Pons (tissue), 1 donor: ENCODE measurements at regions not wholly inside any gene's neighbourhood (a gene's known extent, or its start where the extent isn't known, plus 50 kb on each side); places are given as distances from the start of the nearest gene placed in this dataset.

ENCODE experiments used
- DNase-seq: peaks from one replicate; pipeline ENCODE4 v3.0.0-alpha.2; 2016; ENCODE audit warnings: low spot score

DNA sequence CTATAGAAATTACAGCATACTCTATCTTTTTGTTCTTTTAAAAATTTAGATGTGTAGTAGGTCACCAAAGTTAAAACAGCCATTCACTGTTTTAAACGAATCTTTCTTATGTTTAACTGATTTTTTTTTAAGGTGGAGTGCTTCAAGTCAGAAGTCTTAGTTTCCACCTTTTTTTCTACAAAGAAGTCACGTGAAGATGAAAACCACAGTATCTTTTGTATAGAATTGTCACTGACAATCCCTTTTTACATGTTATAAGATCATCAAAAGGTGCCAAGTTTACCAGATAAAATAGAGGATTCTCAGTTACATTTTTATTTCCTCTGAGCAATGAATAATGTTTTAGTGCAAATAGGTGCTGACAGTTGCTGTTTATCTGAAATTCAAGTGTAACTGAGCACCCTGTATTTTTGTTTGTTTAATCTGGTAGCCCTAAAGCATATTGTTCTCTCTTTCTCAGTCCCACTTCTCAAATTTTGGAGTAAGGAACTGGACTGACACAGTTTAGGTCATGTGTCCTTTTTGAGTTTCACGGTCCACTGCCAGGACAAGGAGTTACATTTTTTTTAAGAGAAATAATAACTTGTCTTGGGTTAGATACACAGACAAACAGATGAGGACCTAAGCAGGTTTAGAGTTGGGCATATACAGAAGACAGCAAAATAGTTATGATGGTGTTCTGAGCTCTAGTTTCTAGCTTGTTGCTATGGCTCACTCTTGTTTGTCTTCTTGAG lies 233.2 kb upstream of the MBL2 start:
- DNase-seq, result peak; percentile 53

DNA sequence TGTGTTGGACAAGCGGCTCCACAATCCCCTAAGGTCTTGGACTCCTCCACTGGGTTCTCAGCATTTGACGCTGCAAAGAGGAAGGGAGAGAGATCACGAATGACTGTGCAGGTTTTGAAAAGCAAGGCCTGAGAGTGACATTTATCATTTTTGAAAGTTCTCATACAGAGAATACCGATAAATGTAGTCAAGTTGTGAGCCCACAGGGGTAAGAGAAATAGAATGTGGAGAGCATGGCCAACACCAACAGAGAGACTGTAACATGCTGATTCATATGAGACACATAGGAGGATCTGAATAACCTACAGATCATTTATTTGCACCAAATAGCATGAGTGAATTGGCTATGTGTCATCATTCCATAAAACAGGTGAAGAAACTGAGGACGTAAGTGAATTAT lies 230.5 kb upstream of the MBL2 start:
- DNase-seq, result no peak

DNA sequence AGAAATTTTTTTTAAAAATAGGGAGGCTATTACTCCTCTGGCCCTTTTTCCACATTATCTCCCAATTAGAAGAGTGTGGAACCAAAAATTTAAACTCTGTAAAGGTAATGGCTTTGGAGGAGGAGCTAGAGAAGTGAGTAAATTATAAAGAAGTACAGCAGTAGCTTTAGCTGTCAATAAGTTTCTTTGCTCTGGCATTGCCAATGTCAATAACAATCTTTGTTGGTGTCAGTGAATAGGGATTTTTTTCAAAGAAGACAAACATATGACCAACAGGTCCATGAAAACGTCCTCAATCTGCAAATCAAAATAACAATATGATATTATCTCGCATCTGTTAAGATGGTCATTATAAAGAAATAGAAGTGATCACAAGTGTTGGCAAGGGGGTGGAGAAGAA lies 227.1 kb upstream of the MBL2 start:
- DNase-seq, result no peak

DNA sequence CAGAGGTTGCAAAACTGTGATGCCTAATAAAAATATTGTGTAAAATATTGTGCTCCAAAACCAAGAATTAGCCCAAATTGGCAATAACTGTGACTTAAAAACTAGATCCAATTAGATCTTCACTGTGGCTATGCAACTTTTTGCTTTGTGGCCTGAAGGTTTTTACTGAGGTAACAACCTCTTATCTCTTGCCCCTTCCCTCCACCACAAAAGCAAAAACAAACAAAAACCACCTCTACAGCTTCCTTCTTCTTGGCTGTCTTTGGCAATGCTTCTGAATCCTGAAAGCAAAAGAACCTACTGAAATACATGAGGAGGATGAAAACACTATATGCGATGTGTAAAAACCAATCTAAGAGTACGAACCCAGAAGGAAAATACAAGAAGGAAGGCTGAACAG lies 226.7 kb upstream of the MBL2 start:
- no peak for DNase-seq

DNA sequence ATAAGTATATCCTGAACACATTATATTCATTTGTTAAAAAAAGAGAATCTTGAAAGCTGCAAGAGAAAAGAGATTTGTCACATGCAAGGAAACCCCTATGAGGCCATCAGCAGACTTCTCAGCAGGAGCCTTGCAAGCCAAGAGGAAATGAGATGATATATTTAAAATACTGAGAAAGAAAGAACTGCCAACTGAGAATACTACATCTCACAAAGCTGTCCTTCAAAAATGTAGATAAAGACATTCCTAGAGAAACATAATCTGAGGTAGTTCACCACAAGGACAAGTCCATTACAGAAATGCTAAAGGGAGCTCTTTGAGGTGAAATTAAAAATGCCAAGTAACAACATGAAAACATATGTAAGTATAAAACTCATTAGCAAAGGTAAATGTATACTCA lies 224.4 kb upstream of the MBL2 start:
- DNase-seq, result no peak

DNA sequence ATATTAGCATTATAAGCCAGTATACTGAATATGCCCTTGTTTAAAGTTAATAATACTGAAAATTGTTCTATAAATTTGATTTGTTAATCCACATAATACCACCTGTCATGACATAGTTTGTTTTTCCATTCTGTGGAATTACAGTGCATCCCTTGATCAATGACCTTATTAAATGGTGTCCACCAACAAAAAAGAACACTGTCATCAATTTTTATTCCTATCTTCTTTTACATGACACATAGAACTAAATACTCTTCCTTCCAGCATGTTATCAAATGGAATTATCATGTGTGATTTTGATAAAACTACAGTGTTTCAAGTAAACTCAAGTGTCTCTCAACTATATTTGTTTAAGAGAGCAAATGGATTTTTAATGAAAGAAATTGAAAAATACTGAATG lies 221.8 kb upstream of the MBL2 start:
- no peak for DNase-seq

DNA sequence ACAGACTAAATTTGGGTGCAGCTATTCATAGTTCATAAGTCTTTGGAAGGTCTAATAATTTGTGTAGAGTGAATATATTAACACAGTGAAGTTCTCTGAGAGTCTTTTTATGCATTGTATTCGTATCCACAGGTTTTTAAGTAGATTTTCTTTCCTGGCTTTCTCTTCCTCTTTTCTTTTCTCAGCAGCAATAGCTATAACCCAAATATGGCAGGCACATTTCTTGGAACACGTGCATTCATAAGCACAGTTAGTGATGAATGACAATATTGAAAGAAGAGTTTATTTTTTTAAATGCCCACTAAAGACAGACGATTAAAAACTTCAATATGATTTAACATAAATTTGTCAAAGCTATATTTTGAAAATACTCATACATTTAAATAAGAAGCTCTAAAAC lies 220.5 kb upstream of the MBL2 start:
- DNase-seq, result no peak

DNA sequence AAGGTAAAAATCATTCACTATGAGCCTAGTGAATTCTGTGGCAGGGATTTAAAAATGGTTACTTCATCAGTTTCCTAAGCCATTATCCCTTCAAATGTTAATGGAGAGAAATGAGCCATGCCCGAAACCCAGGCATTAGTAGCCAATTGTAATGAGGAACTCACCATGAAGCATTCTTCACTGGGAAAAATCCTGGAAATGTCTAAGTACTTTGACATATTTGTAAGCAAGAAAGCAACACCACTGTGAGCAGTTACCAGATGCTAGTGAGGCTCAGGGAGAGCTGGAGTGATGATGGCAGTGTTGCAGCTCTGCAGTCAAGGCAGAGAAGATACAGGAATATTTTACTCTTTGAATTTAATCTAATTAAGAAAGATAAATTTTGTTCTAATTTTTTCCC lies 220.0 kb upstream of the MBL2 start:
- no peak for DNase-seq

DNA sequence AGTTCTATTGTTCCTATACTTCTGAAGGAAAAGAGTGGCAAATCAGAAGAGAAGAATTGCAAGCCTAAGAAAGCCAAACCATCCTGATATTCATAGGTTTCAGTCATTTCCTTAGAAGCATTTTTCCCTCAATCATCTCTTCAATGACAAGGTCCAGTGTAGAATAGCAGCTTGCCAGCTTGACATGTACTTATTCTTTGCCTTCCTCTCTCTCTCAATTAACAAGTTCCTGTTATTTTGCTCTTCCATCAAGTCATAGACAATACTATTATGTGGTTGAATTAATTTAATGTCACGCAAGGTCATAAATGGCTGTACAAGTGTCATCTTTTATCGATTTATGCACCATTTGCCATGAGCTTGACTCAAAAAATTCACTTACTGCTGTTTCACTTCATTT lies 216.3 kb upstream of the MBL2 start:
- DNase-seq, result no peak

DNA sequence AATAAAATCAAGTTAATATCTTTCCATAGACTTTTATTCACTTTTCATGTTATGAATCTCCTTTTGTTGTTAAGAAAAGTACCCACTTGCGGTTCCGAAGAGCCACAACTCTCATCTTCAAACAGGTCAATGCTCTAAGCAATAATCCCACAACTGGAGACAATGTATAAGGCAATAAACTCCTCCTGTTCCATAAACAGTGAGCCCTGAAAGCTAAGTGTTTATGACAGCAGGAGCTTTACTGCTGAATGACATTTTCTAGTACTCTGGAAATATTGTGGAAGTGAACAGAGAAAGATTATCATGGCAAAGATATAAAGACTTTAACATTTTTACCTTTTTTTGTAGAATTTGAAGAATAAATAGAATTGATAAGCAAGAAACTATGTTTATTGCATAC lies 213.5 kb upstream of the MBL2 start:
- DNase-seq, result no peak

DNA sequence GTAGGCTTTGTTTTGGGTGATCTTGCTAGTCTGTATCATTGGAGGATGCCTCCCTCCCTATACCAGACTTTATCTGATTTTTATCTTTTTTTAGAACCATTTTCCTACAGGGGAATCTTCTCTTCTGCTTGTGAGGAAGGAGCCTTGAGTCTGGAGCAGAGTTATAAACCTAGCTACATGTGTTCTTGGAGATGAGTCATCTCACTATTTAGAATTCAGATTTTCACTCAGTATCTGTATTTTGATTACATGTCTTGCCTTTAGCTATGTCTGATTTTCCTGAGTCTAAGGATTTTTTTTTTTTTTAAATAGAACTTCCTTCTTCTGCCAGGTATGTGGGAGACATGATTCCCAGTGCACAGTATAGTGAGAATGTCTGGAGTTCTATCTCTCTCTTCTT lies 211.6 kb upstream of the MBL2 start:
- DNase-seq, result no peak

DNA sequence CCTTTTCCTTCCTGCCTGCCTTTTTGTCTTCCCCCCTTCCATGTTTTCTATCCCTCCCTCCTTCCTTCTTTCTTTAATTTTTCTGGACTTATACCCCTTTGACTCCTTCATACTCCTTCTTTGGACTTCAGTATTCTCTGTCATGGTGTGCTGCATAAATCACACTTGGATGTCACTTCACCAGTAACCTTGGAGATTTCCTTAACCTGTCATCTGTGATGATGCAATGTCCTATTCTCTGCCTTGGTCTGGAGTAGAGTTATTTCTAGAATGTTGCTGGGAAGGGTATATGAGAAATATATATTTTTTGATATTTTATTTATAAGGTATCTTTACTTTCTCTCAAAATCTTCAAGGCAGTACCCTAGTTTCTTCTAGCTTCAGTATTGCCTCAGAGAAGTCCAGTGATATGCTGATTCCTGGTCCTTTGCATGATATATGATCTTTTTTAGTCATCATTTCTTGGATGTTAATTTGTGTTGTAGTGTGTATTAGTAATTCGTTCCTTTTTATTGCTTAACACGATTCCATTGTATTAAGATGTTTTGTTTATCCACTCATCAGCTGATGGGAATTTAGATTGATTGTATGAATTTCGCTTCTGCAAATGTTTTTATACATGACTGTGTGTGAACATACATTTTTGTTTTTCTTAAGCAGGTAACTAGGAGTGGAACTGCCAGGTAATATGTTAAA lies 206.9 kb upstream of the MBL2 start:
- no peak for DNase-seq

DNA sequence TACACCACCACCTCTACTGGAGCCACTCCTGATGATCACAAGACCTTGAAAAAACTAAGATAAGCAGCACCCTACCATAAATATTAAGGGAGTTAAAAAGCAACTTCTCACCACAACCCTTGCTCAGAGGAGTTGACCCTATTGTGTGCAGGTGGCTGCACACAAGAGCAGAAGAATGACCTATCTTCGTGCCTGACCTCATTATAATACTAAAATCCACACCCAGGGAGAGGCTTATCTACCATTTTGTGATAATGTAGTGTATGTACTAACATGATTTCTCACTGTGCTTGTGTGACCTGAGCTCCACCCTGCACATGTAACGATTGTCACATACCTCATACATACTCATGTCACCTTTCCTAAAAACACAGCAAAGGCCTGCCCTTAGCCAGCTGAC lies 205.0 kb upstream of the MBL2 start:
- no peak for DNase-seq

DNA sequence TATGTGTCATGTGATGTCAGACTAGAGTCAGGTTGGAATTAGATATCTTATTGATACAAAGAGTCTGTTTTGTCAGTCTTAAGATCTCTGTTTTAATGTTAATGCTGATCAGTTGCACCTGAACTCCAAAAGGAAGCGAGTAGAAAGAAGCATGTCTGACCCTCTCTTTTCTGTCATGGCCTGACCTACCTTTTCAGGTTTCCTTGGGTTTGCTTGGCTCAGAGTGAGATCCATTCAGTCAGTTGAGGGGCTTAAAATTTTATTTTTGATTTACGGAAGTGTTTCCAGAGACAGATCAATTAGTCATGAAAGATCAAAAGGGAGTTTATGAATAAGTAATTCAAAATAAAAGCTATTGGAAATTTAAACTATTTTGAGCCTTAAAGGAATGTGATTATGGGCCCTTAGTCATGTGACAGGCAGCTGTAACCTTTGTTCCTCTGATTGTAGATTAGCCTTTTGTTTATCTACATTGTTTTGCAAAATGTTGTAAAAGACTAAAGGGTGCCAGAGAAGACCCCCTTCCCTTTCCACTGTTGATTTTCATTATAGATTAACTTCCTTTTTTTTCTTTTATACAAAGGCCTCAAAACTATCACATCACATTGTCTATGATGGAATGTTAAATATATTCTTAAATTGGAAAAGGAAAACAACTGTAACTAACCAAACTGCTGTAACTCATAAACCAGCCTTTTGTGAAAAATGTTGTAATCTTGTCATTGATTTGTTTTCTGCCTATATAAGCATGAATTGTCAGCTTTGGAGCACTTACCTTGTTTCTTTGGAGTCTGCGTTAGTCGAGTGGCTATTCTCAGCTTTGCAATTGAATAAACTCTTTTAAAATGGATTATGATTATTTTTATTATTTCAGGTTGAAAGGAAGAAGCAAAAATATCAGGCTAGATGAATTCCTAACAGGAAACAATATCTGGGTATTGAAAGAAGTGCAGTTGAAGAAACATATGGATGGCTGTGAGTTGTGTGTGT lies 195.5 kb upstream of the MBL2 start:
- no peak for DNase-seq

DNA sequence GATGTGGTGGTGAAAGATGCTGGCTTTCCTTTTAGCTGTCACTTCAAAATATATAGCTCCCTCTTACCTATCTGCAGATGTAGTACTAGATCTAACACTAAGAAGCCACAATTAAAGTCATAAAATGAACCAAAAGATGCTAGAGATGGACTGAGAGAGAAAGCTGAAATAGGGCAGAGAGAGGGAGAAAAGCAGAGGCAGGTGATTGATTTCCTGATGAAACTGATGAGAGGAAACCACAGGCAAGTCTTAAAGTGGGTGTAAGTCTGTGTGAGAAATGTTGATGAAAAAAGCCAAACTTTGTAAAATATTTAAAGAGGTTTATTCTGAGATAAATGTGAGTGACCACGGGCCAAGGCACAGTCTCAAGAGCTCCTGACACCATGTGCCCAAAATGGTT lies 194.3 kb upstream of the MBL2 start:
- DNase-seq, result no peak

DNA sequence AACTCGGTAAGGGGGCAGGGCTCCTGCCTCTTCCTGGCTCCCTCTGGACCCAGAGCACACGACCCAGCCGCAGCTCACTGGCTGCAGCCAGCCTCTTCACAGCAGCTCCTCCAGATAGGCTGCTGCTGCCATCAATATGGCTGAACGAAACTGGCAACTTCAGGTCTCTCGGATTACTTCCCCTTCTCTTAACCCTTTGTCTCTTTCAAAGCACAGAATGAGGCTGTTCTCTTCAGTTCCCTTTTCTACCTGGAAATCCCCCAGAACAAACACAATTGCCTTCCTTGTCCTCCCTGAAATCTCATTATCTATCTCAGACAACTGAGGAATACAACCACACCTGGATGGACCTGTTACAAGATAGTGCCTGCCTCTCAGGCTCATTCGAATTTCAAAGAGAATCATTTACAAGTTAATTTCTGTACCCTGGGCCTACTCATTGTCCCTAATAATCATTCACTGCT lies 193.4 kb upstream of the MBL2 start:
- no peak for DNase-seq

DNA sequence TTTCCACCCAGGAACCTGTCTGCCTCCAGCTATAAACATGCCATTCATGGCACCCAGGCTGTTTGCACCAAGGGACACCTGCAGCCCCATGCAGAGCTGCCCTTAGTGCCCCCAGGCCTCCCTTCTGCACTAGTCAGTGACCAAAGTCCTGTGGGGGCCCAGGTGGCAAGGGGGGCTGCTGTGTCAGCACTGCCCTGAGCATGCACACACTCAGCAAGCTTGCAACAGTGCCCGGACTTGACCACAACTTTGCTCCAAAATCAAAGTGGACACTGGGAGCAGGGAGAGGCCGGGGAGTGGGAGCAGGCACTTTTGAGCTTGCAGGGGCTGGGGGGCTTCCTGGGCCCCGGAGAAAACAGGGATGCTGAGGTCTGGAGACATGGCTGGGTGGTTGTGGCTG lies 192.9 kb upstream of the MBL2 start:
- no peak for DNase-seq

DNA sequence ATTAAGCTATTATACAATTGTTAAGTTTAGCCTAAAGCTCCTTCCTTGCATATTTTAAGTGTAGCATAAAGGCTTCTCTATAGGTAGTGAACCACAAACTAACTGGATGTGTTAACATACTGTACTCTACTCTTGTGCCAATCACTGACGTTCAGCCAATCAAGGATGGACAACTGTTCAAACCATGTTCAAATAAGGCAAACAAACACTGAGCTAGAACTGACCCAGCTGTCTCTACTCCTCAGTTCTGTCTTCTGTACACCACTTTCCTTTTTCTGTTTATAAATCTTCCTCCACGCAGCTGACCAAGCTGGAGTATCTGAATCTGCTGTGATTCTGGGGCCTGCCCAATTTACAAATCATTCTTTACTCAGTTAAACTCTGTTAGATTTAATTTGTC lies 188.7 kb upstream of the MBL2 start:
- DNase-seq, result no peak

DNA sequence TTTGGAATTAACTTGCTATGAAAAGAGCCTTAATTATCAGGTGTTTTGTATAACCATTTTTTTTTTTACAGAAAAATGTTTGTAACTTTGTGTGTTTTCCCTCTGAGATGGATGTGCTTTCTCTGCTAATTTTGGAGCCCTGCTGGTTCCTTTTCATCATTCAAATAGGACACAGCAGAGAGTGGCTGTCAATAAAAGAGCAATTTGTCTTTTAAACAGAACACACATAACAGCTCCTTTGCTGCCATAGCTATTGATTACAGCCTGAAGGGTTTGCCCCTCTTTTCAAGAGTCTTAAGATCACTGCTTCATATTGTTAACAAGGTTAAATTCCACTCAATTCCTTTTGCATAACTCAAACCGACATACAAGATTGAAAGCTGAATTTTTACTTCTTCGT lies 187.2 kb upstream of the MBL2 start:
- DNase-seq, result no peak

DNA sequence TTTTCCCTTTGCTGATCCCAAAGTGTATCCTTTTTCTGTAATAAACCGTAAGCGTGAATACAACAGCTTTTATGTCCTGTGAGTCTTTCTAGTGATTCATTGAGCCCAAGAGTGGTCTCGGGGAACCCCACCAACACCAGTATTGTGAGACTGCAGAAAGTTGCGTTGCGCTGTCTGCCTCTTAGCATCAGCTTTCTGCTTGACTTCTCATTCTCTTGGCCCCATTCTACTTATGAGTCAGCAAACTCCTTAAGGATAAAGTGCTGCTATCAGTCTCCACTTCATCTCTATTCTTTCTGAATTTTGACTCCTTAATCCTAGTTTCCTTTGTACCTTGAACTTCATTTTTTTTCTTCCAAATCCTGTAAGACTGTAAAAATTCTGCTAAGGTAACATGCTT lies 184.3 kb upstream of the MBL2 start:
- no peak for DNase-seq

DNA sequence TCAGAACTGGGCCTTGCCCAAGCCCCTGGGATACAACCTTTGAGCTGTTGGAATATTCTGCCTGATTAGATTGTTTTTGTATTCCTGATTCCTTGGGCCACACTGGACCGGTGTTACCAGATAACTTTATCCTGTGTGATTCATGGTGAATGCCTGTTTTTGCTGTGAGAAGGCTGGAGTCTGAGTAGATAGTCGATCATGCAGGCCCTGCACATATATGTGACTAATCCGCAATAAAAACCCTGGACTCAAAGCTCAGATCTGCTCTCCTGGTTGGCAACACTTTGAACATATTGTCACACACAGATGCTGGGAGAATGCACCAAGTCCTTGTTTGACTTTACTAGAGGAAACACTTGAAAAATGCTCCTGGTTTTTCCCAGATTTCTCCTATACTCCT lies 183.9 kb upstream of the MBL2 start:
- DNase-seq, result no peak

DNA sequence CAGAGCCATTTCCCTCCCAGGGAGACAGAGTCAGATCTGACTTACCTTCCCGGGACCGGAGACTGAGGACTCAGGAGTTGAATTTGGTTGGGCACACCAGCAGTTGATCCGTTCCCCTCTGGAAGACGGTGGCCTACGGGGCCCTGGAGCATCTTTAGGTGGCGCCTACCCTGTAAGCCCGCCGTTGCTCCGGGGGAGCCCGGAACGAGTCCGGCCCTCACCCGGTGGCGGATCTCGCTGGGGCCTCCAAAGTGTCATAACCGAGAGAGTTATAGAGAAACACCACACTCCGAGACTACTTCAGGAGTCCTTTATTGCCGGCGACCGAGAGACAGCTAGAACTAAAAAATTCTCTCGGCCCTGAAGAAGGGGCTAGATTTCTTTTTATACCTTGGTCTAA lies 182.8 kb upstream of the MBL2 start:
- no peak for DNase-seq

DNA sequence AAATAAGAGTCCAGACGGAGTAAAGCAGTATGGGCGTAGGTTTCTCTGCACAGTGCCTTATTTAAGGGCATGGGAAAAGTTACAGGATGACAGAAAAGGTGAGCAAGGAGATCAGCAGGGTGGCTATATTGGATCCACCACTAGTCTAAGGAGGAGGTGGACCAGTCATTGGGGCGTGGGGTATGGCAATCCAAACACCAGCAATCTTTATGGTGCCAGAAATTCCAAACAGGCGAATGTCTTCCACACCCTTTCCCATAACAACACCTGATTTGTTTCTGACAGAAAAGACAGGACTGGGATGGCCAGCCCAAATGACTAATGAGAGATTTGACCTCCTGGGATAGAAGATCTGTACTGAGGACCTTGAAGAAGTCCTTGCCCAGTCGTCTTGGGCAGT lies 181.8 kb upstream of the MBL2 start:
- no peak for DNase-seq
